Eye (tissue), 1 donor: ENCODE measurements at regions not wholly inside any gene's neighbourhood (a gene's known extent, or its start where the extent isn't known, plus 50 kb on each side); places are given as distances from the start of the nearest gene placed in this dataset.

ENCODE experiments used
- DNase-seq: peaks from one replicate; pipeline ENCODE4 v3.0.0-alpha.2; 2015

DNA sequence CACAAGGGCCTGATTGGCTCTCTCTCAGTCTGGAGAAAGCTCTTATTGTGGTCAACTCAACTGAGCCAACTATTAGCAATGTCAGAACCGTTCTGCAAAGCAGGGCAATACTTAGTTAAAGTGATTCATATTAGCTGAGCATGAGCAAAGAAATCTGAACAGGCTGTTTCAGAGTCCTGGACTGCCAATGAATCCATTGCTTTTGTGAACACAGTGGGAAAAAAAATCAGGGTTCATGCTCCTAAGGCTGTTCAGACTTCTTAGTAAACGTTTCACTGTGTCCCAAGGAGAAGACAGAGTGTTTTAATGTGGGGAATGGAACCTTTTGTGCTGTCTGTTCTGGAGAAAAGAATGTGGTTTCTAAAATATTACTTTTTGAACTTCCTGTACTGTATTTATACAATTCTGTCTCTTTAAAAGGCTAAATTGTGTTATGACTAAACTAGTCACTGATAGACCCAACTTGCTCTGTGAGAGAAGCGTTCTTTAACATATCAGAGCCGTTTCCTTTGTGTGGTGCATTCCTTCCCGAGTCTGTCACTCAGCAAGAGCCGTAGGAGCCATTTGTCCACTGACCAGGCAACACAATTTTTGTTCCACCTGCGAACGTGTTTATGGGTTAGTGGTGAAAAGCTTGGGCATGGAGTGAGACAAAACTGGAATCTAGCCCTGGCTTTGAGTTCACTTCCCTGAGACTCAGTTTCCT, 366.1 kb downstream of the FBXO8 start:
- peak; percentile 16 for DNase-seq

DNA sequence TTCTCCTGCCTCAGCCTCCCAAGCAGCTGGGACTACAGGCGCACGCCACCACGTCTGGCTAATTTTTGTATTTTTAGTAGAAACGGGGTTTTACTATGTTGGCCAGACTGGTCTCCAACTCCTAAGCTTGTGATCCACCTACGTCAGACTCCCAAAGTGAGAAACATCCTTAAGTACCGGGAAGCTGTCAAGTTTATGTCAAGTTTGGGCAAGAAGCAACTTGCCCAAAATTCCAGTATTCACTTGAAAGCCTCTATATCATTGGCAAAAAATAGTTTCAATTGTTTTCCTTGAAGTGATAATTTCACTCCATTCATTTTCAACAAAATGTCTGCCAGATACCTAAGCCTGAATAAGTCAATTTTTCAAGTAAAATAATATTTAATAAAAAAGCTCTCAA, 370.0 kb downstream of the FBXO8 start:
- no peak for DNase-seq

DNA sequence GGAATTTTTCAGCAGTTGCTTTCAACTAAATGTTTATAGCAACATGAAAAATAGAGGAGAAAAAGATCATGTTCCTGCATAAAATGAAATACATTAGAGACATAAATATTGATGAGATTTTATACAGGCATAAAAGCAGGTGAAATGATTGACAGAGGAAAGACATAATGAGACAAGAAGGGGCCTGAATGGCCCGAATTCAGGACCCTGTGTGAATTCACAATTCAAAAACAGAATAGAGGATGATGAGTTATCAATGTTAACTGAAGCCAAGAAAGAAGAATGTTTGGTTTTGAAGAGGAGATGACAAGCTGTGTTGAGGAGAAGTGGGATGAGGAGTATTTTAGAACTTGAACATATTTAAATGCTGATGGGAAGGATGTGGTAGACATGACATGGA, 371.1 kb downstream of the FBXO8 start:
- DNase-seq, result no peak

DNA sequence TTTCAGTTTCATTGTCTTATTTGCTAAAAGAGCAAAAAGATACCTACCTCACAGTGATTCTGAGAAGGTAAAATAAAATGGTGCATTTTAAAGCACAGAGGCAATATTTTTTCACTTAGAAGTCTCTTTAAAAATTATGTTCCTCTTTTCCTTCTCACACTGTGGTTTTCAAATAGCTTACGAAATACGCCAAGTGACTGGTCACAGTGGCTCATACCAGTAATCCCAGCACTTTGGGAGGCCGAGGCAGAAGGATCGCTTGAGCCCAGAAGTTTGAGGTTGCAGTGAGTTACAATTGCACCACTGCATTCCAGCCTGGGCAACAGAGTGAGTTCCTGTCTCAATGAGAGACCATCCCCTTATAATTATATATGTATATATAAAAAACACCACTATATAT, 372.6 kb downstream of the FBXO8 start:
- DNase-seq, result no peak

DNA sequence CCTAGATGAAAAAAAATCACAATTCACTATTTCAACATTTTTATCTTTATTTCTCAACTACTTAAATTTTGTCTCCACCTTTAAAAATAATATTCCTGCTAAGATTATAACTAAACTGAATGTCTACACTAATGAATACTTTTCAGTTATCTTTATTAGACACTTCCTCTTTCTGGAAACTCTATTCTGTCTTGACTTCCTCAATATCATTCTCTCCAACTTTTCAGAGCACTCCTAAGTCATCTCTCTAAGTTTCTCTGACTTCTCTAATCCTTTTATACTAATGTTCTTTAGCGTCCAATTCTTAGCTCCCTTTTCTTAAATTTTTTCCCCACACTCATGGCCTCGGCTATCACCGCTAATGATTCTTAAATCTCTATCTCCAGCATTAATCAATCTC, 374.2 kb downstream of the FBXO8 start:
- no peak for DNase-seq

DNA sequence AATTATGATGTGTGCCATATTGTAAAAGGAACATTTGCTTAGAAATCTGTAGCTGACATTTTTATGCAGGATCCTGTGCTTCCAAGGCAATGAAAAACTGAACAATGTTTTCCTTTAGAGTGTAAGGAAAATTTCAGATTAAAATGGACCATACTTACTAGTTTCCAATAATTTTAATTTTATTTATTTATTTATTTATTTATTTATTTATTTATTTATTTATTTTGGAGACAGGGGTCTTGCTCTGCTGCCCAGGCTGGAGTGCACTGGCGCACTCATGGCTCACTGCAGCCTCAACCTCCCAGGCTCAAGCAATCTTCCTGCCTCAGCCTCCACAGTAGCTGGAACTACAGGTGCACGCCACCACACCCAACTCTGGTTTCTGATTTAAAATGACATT, 369.8 kb upstream of the HAND2 start:
- no peak for DNase-seq

DNA sequence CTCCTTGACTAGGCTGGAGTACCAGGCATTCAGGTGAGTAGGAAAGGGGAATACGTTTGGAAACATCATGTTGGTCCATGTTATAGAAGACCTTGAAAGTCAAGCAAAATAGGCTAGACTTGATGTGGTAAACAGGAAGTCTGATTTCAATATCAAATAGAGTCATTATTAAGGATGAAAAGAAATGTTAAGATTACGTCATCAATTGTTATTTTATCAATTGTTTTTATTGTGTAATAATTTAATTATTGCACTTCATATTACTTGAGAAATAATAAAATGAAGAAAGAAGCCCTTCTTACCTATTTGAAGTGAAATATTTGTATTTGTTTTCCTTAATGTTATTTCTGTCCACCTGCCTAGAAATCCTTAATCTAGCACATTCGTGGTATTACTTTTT, 361.0 kb upstream of the HAND2 start:
- no peak for DNase-seq

DNA sequence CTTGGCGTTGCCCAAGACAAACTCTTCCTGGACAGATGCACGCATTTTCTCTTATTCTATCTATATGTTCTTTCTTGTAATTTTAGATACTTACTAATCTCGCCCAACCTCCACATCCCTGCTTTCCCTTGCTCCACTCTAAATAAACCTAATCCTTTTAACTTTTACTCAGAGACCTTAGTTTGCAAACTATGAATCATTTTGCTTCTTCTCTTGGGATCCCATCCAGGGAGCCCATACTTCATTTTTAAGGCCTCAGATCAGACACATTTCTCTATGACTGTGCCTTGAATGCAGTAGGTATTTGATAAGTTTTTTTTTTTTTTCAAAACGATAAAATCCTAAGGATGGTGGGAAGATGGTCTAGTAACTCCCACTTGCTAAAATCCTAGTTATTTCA, 353.8 kb upstream of the HAND2 start:
- no peak for DNase-seq

DNA sequence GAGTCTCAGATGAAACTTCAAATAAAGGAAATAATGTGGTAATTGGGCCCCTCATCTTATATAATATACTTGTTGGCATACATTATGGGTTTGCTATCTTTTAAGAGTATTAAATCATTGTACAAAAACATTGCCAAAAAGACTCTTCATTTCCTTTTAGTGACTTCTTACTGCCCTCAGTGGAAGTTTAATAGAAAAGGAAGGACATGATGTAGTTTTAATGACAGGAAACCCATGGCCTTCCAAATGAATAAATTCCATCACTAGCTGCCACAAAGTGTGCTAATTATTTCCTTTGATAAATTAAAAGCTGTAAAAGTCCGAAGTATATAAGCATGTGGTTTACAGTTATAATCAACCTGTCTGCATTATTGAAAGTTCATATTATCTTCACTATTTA, 350.9 kb upstream of the HAND2 start:
- no peak for DNase-seq

DNA sequence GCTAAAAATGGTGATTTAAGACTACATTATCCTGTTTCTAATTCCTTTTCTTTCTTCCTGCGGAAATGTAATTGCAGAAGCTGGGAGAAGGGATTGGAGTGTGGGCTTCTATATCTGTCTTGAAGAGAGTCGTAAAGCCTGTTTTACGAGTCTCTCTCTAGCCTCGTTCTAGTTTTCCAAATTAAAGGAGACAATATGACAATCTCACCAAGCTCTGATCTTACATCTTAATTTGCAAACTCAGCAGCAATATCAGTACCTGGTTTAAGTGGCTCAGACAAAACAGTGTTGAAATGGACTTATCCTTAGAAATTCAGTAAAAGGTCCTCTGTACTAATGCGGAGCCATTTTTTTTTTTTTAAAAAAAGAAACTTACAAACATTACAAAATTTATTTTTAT, 349.5 kb upstream of the HAND2 start:
- no peak for DNase-seq

DNA sequence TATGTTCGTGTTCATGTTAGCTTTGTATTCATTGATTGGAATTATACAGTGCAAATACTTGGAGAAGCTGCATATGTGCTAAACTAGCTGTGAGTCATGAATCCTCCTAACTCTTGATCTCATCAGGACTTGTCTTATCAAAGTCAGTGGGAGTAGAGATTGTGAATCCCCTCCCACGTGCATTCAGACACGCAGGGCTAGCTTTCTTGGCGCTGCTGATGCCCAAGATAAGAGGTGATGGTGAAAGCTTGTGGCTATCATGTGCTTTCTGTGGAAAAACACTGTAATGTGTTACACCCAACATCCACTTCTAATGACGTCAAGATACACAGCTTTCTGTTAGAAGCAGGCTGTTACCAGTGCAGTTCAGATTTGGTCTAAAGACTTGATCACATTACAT, 348.7 kb upstream of the HAND2 start:
- no peak for DNase-seq

DNA sequence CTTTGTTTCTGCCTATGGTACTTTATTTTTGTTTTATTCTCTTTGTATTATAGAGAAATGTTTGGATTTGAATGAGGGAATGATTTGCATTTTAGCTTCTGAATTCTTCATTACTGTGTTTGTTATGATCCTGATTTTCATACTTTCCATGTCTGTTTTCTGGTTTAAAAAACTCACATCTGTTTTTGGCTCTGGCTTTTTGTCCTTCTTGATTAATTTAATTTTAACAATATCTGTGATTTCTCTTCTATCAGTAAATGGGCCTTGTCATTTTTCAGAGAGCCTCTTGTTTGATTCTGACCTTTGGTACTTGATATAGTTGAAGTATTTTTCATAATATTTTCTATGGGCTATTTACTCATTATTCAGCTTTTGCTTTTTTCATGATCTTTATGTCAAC, 341.6 kb upstream of the HAND2 start:
- DNase-seq, result no peak

DNA sequence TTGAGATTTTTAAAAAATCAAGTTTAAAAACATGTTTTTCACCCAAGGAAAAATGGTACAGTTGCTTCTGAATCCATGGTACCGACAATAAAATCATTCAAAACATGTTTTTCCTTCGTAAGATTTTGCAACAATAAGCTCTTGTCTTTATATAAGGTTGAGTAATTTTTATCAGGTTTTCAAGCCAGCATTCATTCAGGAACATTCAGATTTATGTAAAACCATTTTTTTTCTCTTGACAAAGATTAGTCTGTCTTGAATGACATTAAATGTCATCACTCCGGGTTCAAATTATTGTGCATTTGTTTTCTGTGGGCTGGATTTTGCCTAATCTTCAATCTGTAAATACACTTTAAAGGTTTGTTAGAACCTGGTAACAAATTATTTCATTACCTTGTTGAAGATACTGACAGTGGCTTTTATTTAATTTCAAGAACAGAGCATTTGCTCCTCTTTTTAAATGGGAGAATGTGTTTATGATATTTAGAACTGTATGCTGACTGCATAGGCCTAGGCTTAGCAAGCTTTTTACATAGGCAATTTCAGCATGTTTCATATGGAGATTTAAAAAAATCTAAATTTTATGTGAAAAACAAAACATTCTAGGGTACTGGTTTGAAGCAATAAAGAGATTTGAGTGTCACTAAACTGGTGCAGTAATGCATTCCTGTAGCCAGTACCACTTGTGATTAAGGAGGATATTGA, 336.4 kb upstream of the HAND2 start:
- no peak for DNase-seq

DNA sequence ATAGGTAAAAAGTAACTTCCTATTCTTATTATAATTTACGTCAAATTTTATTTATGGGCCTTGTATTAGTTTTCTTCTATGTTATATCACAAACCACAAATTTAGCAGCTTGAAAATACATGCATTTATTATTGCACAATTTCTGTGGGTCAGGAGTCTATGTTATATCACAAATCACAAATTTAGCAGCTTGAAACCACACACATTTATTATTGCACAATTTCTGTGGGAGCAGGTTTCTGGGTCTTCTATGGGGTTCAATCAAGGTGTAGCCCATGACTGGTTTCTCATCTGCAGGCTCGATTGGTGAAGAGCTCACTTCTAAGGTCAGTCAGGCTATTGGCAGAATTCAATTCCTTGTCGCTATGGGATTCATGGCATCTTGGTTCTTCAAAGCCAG, 332.7 kb upstream of the HAND2 start:
- no peak for DNase-seq

DNA sequence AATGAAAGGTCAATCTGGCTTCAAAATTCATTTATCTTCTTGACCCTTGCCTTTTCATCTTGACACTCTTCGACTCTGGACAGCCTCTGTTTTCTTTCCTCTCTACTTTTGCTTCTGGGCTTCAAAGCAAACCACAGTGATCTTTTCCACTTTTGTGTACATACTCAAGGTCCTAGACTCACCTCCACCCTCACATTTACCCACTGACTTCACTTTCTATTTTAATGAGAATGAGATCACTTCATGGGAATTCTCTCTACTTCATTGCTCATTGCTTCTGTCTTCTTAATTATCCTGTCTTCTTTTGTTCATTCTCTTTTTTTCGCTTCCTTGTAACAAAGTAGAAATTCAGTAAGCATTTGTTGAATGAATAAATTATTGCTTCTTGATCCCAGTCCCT, 330.1 kb upstream of the HAND2 start:
- DNase-seq, result no peak

DNA sequence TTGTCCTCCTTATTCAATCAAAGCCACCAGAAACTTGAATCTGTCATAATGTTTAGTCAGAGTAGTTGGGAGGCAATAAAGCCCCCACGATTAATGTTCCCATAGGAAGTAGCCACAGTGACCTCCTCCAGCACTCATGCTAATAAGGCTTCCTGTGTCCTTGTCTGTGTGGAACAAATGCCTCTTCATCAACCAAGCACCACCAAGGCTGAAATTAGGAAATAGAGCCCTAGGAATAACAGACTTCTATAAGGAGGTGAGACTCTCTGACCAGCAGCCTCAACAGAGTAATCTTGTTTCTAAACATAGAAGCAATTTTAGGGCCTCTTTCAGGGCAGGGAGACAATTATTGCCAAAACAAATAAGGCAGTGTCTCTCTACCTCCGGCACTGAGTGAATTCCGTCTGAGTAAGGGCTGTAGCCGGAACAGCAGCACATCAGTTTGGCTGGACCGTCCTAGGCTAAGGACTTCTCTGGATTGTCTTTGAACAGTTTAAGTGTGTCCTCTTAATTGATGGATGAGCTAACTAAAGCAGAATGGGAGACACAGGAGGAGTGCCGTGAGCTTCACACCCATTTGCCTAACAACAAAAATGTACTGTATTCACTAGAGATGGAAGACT, 329.2 kb upstream of the HAND2 start:
- no peak for DNase-seq

DNA sequence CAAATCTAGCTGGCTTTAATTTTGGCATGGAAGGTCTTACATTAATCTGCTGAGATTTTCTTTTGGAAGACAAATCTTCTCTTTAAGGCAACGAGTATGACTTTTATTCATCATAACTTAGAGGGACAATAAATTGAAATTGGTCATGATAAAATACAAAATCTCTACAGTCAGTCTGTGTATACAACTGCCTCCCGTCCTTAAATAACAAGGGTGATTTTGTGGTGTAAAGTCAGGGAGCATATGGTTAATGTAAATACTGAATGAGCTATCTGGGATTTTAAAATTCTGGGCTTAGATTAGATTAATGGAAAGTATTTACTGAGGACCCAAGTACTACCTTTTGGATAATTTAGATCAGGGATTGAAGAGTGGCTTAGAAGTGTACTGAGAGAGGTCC, 328.4 kb upstream of the HAND2 start:
- no peak for DNase-seq

DNA sequence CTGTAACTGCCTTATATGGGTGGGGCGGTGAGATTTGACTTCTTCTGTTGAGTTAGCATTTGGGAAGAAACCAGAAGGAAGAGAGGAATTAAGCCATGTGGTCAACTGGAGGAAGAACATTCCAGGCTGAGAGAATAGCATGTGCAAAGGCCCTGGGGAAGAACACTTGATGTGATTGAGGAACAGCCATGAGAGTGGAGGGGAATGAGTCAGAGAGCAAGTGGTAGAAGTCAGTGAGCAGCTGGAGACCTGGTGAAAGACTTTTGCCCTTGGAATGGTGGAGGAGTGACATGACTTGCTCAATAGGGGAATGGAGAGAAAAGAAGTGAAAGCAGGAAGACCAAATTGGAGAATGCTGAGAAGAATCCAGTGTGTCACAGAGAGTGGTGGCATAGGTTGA, 327.8 kb upstream of the HAND2 start:
- DNase-seq, result no peak

DNA sequence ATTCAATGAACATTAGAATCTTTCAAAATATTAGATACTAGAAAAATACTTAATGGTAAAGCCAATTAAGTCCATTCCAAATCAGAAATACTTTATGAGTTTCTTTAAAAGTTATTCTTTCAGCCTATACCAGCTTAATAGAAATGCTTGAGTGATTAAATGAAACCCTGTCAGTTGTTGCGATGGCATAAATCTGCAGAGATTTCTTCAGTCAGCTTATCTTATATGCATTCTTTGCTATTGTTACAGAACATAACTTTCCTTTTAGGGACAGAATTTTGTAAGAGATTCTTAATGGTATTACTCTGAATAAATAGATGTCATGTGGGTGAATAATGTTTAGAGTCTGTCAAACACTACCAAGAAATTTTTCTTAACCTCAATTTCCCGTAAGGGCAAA, 325.0 kb upstream of the HAND2 start:
- no peak for DNase-seq

DNA sequence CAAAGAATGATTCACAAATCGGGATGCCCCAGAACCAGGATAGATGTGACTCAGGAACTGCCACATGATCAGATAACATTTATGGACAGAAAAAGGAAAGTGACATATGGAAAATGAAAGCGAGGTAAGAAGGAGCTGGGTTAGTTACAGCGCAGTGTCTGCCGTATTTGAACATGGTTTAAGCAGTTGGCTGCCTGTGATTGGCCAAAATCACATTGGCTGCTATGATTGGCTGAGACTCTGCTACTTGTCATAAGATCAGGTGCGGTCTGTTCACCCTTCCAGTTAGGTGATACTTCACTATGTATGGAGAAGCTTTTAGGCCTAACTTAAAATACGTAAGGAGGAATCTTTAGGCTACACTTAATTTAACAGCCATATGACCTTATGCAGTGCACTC, 322.7 kb upstream of the HAND2 start:
- no peak for DNase-seq

DNA sequence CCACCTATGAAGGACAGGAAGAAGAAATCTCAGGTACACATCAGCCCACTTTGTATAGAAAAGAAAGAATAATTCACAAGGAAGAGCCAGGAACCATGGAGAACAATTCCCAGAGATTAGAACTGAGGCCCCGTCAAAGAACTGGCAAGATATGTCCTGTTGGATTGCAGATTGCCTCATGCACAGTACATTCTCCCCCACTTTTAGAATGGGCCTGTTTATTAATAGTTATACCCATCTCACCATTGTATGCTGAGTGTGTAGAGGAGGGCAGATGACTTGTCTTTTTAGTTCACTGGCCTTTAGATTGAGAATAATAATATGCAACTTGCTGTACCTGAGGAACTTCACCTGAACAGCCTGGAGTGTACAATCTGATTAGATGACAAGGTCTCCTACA, 315.6 kb upstream of the HAND2 start:
- no peak for DNase-seq

DNA sequence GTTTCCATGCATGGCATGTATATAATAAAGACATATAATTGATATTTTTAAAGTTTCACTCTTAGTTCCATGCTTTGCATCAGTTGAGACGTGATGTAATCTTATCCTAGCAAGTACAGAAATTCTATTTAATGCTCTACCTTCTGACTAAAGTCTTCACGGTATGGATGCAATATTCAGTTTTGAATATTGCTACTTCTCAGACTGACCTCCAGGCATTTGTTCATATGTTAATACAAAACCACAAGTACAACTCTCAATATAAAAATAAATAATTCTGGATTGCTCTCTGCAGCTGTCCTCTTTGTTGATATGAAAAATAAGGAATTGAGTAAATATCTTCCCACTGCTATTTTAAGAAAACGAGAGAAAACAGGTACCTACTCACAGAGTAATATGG, 309.8 kb upstream of the HAND2 start:
- no peak for DNase-seq

DNA sequence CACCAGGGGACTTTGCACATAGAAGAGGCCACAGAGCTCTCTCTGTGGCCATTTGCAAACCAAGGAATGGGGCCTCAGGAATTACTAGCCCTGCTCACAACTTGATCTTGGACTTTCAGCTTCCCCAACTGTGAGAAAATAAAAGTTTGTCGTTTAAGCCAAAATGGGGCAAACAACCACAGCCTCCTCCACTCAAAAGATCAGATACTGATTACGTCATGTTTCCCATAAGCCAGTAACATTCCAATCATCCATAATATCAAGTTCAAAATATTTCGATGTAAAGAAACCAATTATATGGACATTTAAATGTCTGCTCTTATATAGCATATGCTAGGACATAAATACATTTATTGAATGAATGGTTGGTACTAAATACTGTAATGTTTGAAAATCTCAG, 307.5 kb upstream of the HAND2 start:
- no peak for DNase-seq

DNA sequence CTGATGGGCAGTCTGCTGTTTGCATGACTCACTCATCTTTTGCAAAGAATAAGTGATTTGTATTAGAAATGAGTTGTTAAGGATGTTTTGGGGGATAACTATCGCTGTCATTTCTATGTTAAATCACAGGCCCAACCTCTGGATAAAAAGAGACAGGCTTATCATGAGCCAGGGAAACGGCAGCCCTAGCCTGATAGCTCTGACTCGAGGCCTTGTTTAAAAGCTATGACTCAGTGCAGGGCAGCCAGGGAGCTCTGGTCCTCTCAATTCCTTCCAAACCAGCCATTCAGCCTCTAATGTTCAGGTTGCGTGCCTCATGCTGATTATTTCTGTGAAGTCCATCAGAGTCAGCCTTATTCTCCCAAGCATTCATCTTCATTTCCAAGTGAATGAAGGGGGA, 305.9 kb upstream of the HAND2 start:
- DNase-seq, result peak; percentile 42

DNA sequence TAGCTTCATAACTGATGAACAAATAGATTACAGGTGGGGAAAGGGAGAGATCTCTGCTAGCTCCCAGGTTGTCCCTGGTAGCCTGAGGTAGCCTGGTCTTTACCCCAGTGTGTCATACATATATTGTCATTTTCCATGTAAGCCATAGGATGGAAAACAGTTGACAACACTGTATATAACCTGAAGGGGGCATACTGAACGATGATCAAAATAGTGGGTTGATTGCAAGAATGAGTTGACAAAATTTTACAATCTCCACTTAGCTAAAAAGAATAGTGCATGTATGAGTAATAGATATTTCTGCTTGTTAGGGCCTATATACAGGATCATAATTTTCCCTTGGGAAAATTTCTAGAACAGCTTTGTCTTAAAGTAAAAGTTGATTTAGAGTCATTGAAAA, 304.1 kb upstream of the HAND2 start:
- no peak for DNase-seq
